ENCODE measurements at regions not wholly inside any gene's neighbourhood (a gene's known extent, or its start where the extent isn't known, plus 50 kb on each side); places are given as distances from the start of the nearest gene placed in this dataset.

DNA sequence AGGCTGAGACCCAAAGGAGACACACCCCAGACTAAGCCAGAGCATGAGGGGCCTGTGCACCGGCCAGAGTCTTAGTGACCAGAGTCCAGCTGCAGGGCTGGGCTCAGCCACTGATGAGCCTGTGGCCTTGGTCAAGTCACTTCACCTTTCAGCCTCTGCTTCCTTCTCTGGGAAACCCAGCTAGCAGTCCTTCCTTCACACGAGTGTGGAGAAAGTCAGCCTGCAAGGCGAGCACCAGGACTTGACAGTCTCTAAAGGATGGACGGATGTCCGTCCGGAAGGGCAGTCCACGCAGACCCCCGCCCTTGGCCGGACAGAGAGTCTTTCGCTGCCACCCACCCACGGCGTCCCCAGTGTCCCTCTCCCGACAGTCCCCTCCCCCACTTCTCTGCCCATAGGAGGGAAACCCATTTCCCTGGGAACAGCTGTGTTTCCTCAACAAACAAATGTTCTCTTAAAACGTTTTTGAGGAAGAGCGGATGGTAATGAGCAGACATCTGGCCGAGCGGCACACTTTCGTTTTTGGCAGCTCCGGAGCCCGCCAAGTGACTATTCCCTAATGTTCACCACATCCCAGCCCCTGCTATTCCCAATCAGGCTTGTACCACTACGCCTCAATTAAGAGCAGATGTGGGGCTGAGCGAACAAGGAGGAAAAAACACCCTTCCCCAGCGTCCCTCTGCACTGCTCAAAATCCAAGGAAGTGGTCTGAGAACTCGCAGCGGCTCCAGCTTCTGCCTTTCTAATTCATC, 129.1 kb upstream of the SMAD3 start:
- no peaks in the 10 kb centered on the region for H4K20me1 ChIP-seq (ENCODE audit: insufficient read depth)
- ChIA-PET POLR2A (no interaction called here), RAD21 (ENCODE audit: low non-redundant PET in 1 of 2, low total read pairs in 2 of 2, uncharacterized antibody in 2 of 2, unreplicated experiment in 2 of 2) (no interaction called here), CTCF (no interaction called here)
- H3K27me3 ChIP-seq (ENCODE audit: insufficient read depth, low read length), result no peaks in the 10 kb centered on the region
- peaks cover 20 to 28% of the 10 kb centered on the region in 2 experiments for H3K4me1 ChIP-seq (ENCODE audit: control insufficient read depth in 1 of 2, insufficient read depth in 2 of 2, low read length in 2 of 2)
- no peak overlapping the region for H3K9ac ChIP-seq (ENCODE audit: low read length)
- intact Hi-C loops (cut with micrococcal nuclease), result no loop called here
- no peaks in the 10 kb centered on the region for H3K9me2 ChIP-seq (ENCODE audit: insufficient read depth)
- BruUV-seq (replicated peaks), result no TSS peak
- H3K4me2 ChIP-seq (ENCODE audit: low read length), result no peak overlapping the region
- H3K27ac ChIP-seq (ENCODE audit: low read depth, low read length), result no peak overlapping the region
- DNase-seq (ENCODE audit: low read depth, low spot score) (no peak), ATAC-seq (no peak)
- H3K36me3 ChIP-seq (ENCODE audit: control insufficient read depth in 1 of 2, insufficient read depth in 2 of 2, low read length in 2 of 2), result no peaks in the 10 kb centered on the region
- no peak overlapping the region for H3K4me3 ChIP-seq (replicated peaks in 1 of 2; ENCODE audit: low read depth in 1 of 2, low read length in 2 of 2)
- peaks cover 0 to 24% of the 10 kb centered on the region in 2 experiments; a peak in 1 of 4 replicates for H3K9me3 ChIP-seq (ENCODE audit: control insufficient read depth in 1 of 2, insufficient read depth in 1 of 2, low read depth in 1 of 2, low read length in 2 of 2)
- H3K79me2 ChIP-seq (ENCODE audit: insufficient read depth, low read length), result no peaks in the 10 kb centered on the region
- TF ChIP-seq, protein P1, sequence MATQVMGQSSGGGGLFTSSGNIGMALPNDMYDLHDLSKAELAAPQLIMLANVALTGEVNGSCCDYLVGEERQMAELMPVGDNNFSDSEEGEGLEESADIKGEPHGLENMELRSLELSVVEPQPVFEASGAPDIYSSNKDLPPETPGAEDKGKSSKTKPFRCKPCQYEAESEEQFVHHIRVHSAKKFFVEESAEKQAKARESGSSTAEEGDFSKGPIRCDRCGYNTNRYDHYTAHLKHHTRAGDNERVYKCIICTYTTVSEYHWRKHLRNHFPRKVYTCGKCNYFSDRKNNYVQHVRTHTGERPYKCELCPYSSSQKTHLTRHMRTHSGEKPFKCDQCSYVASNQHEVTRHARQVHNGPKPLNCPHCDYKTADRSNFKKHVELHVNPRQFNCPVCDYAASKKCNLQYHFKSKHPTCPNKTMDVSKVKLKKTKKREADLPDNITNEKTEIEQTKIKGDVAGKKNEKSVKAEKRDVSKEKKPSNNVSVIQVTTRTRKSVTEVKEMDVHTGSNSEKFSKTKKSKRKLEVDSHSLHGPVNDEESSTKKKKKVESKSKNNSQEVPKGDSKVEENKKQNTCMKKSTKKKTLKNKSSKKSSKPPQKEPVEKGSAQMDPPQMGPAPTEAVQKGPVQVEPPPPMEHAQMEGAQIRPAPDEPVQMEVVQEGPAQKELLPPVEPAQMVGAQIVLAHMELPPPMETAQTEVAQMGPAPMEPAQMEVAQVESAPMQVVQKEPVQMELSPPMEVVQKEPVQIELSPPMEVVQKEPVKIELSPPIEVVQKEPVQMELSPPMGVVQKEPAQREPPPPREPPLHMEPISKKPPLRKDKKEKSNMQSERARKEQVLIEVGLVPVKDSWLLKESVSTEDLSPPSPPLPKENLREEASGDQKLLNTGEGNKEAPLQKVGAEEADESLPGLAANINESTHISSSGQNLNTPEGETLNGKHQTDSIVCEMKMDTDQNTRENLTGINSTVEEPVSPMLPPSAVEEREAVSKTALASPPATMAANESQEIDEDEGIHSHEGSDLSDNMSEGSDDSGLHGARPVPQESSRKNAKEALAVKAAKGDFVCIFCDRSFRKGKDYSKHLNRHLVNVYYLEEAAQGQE (IDR thresholded peaks at IDR 0.05; ENCODE audit: low read depth), result no peak
- TF ChIP-seq EZH2phosphoT487 (IDR thresholded peaks at IDR 0.05; ENCODE audit: borderline replicate concordance), result no peak
- TF ChIP-seq POLR2A (IDR thresholded peaks at IDR 0.05; ENCODE audit: borderline replicate concordance, extremely low read depth, insufficient read depth, insufficient read length), result no peak
- no peak for TF ChIP-seq FOSL1 (IDR thresholded peaks at IDR 0.05; ENCODE audit: low read depth)
- TF ChIP-seq EZH2 (IDR thresholded peaks at IDR 0.05), result no peak
- no peak for TF ChIP-seq SRF (IDR thresholded peaks at IDR 0.05; ENCODE audit: low read depth)
- no peak for TF ChIP-seq SP1 (IDR thresholded peaks at IDR 0.05; ENCODE audit: low read depth)
- TF ChIP-seq SIN3A (IDR thresholded peaks at IDR 0.05; ENCODE audit: low read depth), result no peak
- TF ChIP-seq, protein P2, sequence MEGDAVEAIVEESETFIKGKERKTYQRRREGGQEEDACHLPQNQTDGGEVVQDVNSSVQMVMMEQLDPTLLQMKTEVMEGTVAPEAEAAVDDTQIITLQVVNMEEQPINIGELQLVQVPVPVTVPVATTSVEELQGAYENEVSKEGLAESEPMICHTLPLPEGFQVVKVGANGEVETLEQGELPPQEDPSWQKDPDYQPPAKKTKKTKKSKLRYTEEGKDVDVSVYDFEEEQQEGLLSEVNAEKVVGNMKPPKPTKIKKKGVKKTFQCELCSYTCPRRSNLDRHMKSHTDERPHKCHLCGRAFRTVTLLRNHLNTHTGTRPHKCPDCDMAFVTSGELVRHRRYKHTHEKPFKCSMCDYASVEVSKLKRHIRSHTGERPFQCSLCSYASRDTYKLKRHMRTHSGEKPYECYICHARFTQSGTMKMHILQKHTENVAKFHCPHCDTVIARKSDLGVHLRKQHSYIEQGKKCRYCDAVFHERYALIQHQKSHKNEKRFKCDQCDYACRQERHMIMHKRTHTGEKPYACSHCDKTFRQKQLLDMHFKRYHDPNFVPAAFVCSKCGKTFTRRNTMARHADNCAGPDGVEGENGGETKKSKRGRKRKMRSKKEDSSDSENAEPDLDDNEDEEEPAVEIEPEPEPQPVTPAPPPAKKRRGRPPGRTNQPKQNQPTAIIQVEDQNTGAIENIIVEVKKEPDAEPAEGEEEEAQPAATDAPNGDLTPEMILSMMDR (IDR thresholded peaks at IDR 0.05 in 2 of 3, conservative IDR thresholded peaks at IDR 0.05 in 1 of 3; ENCODE audit: borderline replicate concordance in 1 of 3, insufficient read depth in 1 of 3, low read depth in 2 of 3, low read length in 2 of 3), result no peak
- TF ChIP-seq CBX3 (IDR thresholded peaks at IDR 0.05; ENCODE audit: low read depth), result no peak
- no peak for TF ChIP-seq CEBPB (IDR thresholded peaks at IDR 0.05; ENCODE audit: low read depth)
- TF ChIP-seq YY1 (IDR thresholded peaks at IDR 0.05; ENCODE audit: extremely low read depth, insufficient replicate concordance, low read depth, low read length), result no peak
- no peak for TF ChIP-seq ZFX (IDR thresholded peaks at IDR 0.05)
- TF ChIP-seq ZNF274 (IDR thresholded peaks at IDR 0.05; ENCODE audit: low read depth, low read length), result no peak
- TF ChIP-seq ZBTB33 (IDR thresholded peaks at IDR 0.05; ENCODE audit: extremely low read depth, insufficient replicate concordance, low read length), result no peak
- TF ChIP-seq EGR1 (IDR thresholded peaks at IDR 0.05; ENCODE audit: low read depth), result no peak
- H2AFZ ChIP-seq (ENCODE audit: low read depth, low read length, poor library complexity, severe bottlenecking), result no peak overlapping the region
